ENCODE measurements at regions not wholly inside any gene's neighbourhood (a gene's known extent, or its start where the extent isn't known, plus 50 kb on each side); places are given as distances from the start of the nearest gene placed in this dataset.

- no peak for DNase-seq (ENCODE audit: low spot score)
Observed at GRCh38 chr3:153314038-153314437, 152.0 kb downstream of the RAP2B start.

GRCh38 chr3:153315781-153316180 is 153.8 kb downstream of the RAP2B start:
- DNase-seq (ENCODE audit: low spot score): no peak

- no peak for DNase-seq (ENCODE audit: low spot score)
Observed at GRCh38 chr3:153319705-153320554, 157.9 kb downstream of the RAP2B start.

GRCh38 chr3:153320585-153321128 is 158.6 kb downstream of the RAP2B start:
- no peak for DNase-seq (ENCODE audit: low spot score)

GRCh38 chr3:153328690-153329089 is 166.7 kb downstream of the RAP2B start:
- DNase-seq (ENCODE audit: low spot score): no peak

GRCh38 chr3:153330901-153331300 is 168.9 kb downstream of the RAP2B start:
- DNase-seq (ENCODE audit: low spot score): no peak

- DNase-seq (ENCODE audit: low spot score): peak; percentile 50
Observed at GRCh38 chr3:153331676-153332075, 169.7 kb downstream of the RAP2B start.

GRCh38 chr3:153334558-153334957 is 172.5 kb downstream of the RAP2B start:
- no peak for DNase-seq (ENCODE audit: low spot score)

- DNase-seq (ENCODE audit: low spot score): no peak
Observed at GRCh38 chr3:153337369-153337768, 175.3 kb downstream of the RAP2B start.

GRCh38 chr3:153338487-153338886 is 176.5 kb downstream of the RAP2B start:
- peak; percentile 87 for DNase-seq (ENCODE audit: low spot score)

- DNase-seq (ENCODE audit: low spot score): no peak
Observed at GRCh38 chr3:153339065-153339464, 177.0 kb downstream of the RAP2B start.

- DNase-seq (ENCODE audit: low spot score): no peak
Observed at GRCh38 chr3:153343988-153344782, 182.2 kb downstream of the RAP2B start.

- DNase-seq (ENCODE audit: low spot score): peak; percentile 76
Observed at GRCh38 chr3:153348457-153349107, 186.6 kb downstream of the RAP2B start.

- no peak for DNase-seq (ENCODE audit: low spot score)
Observed at GRCh38 chr3:153349108-153349499, 187.1 kb downstream of the RAP2B start.

GRCh38 chr3:153350420-153350819 is 188.4 kb downstream of the RAP2B start:
- DNase-seq (ENCODE audit: low spot score): peak; percentile 56

GRCh38 chr3:153354641-153355040 is 192.6 kb downstream of the RAP2B start:
- DNase-seq (ENCODE audit: low spot score): no peak

- DNase-seq (ENCODE audit: low spot score): no peak
Observed at GRCh38 chr3:153355559-153355958, 193.5 kb downstream of the RAP2B start.

GRCh38 chr3:153356908-153357307 is 194.9 kb downstream of the RAP2B start:
- DNase-seq (ENCODE audit: low spot score): peak; percentile 79

- DNase-seq (ENCODE audit: low spot score): no peak
Observed at GRCh38 chr3:153357436-153357835, 195.4 kb downstream of the RAP2B start.

GRCh38 chr3:153369561-153370374 is 207.7 kb downstream of the RAP2B start:
- no peak for DNase-seq (ENCODE audit: low spot score)

- no peak for DNase-seq (ENCODE audit: low spot score)
Observed at GRCh38 chr3:153370680-153371079, 208.7 kb downstream of the RAP2B start.

- DNase-seq (ENCODE audit: low spot score): no peak
Observed at GRCh38 chr3:153372326-153372725, 210.3 kb downstream of the RAP2B start.

Measured in COLO829 (cell line).